Mucosa of descending colon (tissue), 3 donors: ENCODE measurements at regions not wholly inside any gene's neighbourhood (a gene's known extent, or its start where the extent isn't known, plus 50 kb on each side); places are given as distances from the start of the nearest gene placed in this dataset.

Experiments
- ATAC-seq: fragments of 200-7000 bp; cut with Tn5 transposase; one replicate; pipeline ENCODE4 v1.9.1; 2020; ENCODE audit warnings: mild to moderate bottlenecking, moderate library complexity
- DNase-seq, 3 donors: peaks; one replicate each; pipeline ENCODE4 v3.0.0-alpha.2; 2020
- H3K36me3 ChIP-seq: fragments of 200-600 bp; one replicate; pipeline ENCODE4 v1.8.0; 2021; ENCODE audit warnings: low read depth, mild to moderate bottlenecking
- H3K4me1 ChIP-seq: fragments of 200-600 bp; one replicate; pipeline ENCODE4 v1.8.0; 2021; ENCODE audit warnings: low read depth, mild to moderate bottlenecking
- H3K4me3 ChIP-seq: fragments of 200-600 bp; one replicate; pipeline ENCODE4 v1.8.0; 2021; ENCODE audit warnings: mild to moderate bottlenecking
- H3K9me3 ChIP-seq: fragments of 200-600 bp; one replicate; pipeline ENCODE4 v1.8.0; 2021; ENCODE audit warnings: mild to moderate bottlenecking
- intact Hi-C, 2 donors: fragments of 100-400 bp; cut with DNase I in 1 of 2; cut with micrococcal nuclease in 1 of 2; formaldehyde crosslinking; loops; one replicate each; pipeline versions ENCODE4 v1.11.0 to v1.11.1; 2022; cut with DNase I, micrococcal nuclease
- TF ChIP-seq, protein P1 (sequence below): fragments of 200-600 bp; IDR thresholded peaks from one replicate; pipeline ENCODE4 v1.8.0; 2022; ENCODE audit warnings: antibody characterized with exemption, mild to moderate bottlenecking
- donor health status: DM: no; HTN: no; CAD: no; lungs with moderate emphysema.
- donor health status: DM: no; HTN: no; CAD: no.
- donor health status: DM: no; HTN: yes; CAD: no.

DNA sequence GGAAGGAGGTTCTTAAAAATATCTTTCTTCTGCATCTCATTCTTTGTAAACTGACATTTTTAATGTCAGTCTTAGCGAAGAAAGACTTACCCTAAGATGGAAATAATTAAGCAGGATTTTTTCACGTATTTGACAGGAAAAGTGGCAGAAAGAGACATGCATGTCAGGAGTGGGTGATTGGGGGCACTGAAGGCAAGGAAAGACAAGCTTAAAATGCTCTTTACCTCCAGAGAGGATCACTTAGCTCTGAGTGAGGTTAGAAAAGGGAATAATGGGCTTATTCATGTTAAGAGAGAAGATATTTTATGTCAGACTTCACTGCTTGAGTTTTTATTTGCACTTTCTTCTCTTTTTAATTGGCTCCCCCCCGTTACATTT is 1358.2 kb upstream of the TMEM132C start:
- TF ChIP-seq, protein P1, sequence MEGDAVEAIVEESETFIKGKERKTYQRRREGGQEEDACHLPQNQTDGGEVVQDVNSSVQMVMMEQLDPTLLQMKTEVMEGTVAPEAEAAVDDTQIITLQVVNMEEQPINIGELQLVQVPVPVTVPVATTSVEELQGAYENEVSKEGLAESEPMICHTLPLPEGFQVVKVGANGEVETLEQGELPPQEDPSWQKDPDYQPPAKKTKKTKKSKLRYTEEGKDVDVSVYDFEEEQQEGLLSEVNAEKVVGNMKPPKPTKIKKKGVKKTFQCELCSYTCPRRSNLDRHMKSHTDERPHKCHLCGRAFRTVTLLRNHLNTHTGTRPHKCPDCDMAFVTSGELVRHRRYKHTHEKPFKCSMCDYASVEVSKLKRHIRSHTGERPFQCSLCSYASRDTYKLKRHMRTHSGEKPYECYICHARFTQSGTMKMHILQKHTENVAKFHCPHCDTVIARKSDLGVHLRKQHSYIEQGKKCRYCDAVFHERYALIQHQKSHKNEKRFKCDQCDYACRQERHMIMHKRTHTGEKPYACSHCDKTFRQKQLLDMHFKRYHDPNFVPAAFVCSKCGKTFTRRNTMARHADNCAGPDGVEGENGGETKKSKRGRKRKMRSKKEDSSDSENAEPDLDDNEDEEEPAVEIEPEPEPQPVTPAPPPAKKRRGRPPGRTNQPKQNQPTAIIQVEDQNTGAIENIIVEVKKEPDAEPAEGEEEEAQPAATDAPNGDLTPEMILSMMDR, result no peak
- Histone ChIP-seq H3K36me3 (no peaks in the 10 kb centered on the region), H3K9me3 (no peaks in the 10 kb centered on the region), H3K4me1 (no peaks in the 10 kb centered on the region), H3K4me3 (no peak overlapping the region)
- intact Hi-C loops, result no loop called here
- ATAC-seq, result no peak
- DNase-seq, result no peak

DNA sequence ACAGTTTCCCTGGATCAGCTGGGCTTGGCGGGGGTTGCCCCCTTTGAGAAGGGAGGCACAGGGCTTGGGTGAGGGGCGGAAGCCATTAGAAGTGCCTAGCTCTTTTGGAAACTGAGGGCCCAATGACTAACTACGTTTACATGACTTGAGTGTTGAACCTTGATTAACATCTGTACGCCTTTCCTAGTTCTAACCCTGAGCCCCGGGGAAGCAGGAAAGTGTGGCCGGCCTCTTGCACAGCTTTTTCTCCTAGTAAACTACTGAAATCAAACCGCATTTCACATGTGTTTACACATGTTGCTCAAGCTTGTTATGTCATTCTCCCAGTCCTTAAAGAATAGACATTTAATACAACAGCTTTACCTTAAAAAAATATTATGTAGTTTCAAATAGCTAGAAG is 1356.4 kb upstream of the TMEM132C start:
- no peak for ATAC-seq
- intact Hi-C loops, result no loop called here
- H3K36me3 ChIP-seq, result no peaks in the 10 kb centered on the region
- H3K4me1 ChIP-seq, result no peaks in the 10 kb centered on the region
- H3K4me3 ChIP-seq, result no peak overlapping the region
- no peaks in the 10 kb centered on the region for H3K9me3 ChIP-seq
- TF ChIP-seq, protein P1, result no peak
- DNase-seq, result no peak

DNA sequence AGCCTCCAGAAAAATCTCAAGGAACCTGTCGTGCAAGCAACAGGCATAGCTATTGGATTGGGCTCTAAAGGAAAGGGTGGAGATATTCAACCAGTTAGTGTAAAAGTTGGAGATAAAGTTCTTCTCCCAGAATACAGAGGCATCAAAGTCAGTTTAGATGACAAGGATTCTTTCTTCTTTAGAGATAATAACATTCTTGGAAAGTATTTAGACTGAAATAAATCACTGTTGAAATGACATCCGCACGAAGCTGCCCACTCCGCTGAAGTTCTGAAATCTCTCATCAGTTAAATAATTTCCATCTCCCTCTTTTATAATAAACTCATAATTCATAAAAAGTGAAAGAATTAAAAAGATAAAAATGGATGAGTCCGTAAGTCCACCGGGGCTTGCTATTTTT is 1354.9 kb upstream of the TMEM132C start:
- TF ChIP-seq, protein P1, result no peak
- ATAC-seq, result no peak

DNA sequence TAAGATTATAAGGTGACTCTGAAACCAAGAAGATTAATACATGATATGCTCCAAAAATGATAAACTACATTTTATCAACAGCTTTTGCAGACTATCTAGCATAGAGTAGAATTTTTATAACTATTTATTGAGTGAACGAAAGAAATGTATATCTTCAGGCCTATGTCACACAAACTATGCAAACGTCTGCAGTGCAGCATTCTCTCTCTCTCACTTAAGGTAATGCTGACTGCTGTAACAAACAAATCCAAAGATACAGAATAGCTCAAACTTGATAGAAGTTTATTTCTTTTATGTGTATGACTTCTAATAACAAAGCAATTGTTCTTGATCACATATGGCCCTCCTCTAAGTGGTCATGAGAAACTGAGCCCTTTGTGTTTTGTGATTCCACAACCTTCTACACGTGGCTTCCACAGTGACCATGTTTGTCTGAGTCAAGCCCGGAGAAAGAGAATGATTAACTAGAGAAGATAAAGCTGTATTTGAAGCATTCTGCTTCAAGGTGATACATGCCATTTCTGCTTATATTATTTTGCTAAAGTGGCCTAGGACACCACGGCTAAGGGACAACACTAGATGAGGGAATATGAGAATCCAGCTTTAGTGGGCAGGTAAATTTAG is 1352.7 kb upstream of the TMEM132C start:
- ATAC-seq (no peak), DNase-seq (no peak)
- TF ChIP-seq, protein P1, result no peak

More for the DNA sequence above, 1354.9 kb upstream of the TMEM132C start:
- H3K4me3 ChIP-seq, result no peak overlapping the region
- no peaks in the 10 kb centered on the region for H3K4me1 ChIP-seq
- intact Hi-C loops, result no loop called here
- no peaks in the 10 kb centered on the region for H3K36me3 ChIP-seq
- DNase-seq, result no peak
- H3K9me3 ChIP-seq, result no peaks in the 10 kb centered on the region

DNA sequence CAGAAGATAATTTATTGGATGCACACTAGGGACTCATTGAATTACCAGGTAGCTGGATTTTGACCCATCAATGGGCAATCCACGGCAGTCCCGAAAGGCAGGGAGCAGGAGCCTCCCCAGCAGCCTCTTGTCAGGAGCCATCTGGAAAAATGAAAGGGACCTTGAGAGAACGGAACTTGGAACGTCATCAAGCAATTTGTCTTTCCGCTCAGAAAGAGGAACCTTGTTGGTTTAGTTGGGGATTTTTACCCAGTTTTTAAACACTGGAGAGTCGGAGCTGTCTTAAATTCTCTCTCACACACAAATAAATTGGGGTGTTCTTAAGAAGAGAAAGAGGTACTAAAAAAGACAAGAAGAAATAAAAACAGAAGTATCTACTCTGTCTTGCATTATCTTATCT is 1351.7 kb upstream of the TMEM132C start:
- ATAC-seq (no peak), DNase-seq (no peak)
- no peaks in the 10 kb centered on the region for H3K36me3 ChIP-seq

More for the DNA sequence above, 1352.7 kb upstream of the TMEM132C start:
- Histone ChIP-seq H3K36me3 (no peaks in the 10 kb centered on the region), H3K4me3 (no peak overlapping the region), H3K9me3 (no peaks in the 10 kb centered on the region), H3K4me1 (no peaks in the 10 kb centered on the region)
- intact Hi-C loops, result no loop called here

More for the DNA sequence above, 1351.7 kb upstream of the TMEM132C start:
- Histone ChIP-seq H3K9me3 (no peaks in the 10 kb centered on the region), H3K4me3 (no peak overlapping the region), H3K4me1 (no peaks in the 10 kb centered on the region)
- intact Hi-C loops, result no loop called here
- TF ChIP-seq, protein P1, result no peak
